Naive B cell (primary cell): ENCODE measurements at regions not wholly inside any gene's neighbourhood (a gene's known extent, or its start where the extent isn't known, plus 50 kb on each side); places are given as distances from the start of the nearest gene placed in this dataset.

ENCODE experiments used
- ATAC-seq, 2 donors: fragments of 150-1000 bp; cut with Tn5 transposase; 2 replicates each; pipeline ENCODE4 v1.10.0; 2021; ENCODE audit warnings: low read depth in 2 of 2, mild to moderate bottlenecking in 2 of 2, moderate library complexity in 2 of 2
- DNase-seq: peaks from one replicate; pipeline ENCODE4 v3.0.0; 2022
- H3K27ac Mint-ChIP-seq, 6 donors: one replicate each; pipeline ENCODE4 v1.8.0; 2020 to 2022; ENCODE audit warnings: mild to moderate bottlenecking in 6 of 6, mixed read lengths in 6 of 6, moderate library complexity in 5 of 6, inconsistent platforms in 2 of 6
- H3K27me3 Mint-ChIP-seq, 3 donors: one replicate each; pipeline ENCODE4 v1.8.0; 2021 to 2022; ENCODE audit warnings: mixed read lengths in 3 of 3, mild to moderate bottlenecking in 1 of 3
- H3K36me3 Mint-ChIP-seq, 2 donors: one replicate each; pipeline ENCODE4 v1.8.0; 2020 to 2022; ENCODE audit warnings: mixed read lengths in 2 of 2, inconsistent platforms in 1 of 2, mild to moderate bottlenecking in 1 of 2
- H3K4me1 Mint-ChIP-seq, 3 donors: one replicate each; pipeline ENCODE4 v1.8.0; 2020 to 2022; ENCODE audit warnings: mixed read lengths in 3 of 3, inconsistent platforms in 1 of 3, mild to moderate bottlenecking in 1 of 3, moderate library complexity in 1 of 3
- H3K4me3 Mint-ChIP-seq, 8 donors: one replicate each; pipeline ENCODE4 v1.8.0; 2020 to 2022; ENCODE audit warnings: mild to moderate bottlenecking in 8 of 8, mixed read lengths in 8 of 8, moderate library complexity in 8 of 8, inconsistent platforms in 2 of 8
- H3K9me3 Mint-ChIP-seq, 7 donors: one replicate each; pipeline ENCODE4 v1.8.0; 2020 to 2022; ENCODE audit warnings: mixed read lengths in 7 of 7, mild to moderate bottlenecking in 5 of 7, inconsistent platforms in 2 of 7, moderate library complexity in 1 of 7

DNA sequence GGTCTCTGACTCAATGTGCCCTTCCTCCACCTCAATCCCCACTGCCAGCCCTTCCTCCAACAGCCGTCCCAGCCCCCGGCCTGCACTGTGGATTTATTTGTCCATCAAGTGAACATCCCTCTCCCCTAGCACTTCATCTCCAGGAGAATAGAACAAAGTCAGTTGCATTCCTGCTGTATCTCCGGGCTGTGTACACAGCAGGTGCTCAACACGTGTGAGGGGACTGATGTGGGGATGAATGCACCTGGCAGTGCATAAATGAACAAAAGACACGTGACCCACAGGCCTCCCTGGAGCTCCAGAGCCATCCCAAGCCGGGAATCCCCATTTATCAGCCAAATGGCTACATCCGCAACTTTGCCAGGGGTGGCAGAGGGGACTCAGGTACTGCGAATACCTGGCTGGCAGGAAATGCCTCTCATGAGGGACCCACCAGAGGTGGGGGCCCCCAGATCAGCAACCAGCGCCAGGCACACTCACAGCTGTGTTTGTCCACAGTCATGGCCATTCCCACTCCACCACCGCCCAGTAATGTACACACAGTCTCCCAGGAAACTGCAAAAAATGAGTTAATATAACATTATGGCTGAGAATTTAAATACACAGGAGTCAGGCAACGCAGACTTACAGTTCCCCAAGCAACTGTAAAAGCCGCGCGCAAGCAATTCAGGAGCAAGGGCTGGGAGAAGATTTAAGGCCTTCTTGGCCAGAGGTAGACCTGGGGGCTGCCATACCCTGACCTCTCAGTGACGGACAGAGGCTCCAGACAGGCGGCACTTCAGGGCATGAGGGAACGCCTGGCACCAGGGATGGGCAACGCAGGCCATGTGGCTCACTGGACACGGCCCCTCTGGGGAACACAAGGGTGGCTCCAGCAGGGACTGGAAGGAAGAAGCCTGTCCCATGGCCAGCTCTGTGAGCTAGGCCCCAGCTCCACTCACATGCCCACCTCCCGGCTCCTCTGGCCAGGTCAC lies 50.3 kb upstream of the TCF20 start:
- Mint-ChIP-seq H3K4me3 (no peak overlapping the region), H3K27me3 (peaks cover 7 to 35% (median 26%) of the 10 kb centered on the region in 3 donors), H3K4me1 (peaks cover 14 to 18% (median 15%) of the 10 kb centered on the region in 3 donors), H3K27ac (no peak overlapping the region), H3K36me3 (no peaks in the 10 kb centered on the region), H3K9me3 (peaks cover 0 to 2% (median 0%) of the 10 kb centered on the region in 7 donors)
- DNase-seq (no peak), ATAC-seq (no peak)
